GM23248 (cell line): ENCODE measurements at regions not wholly inside any gene's neighbourhood (a gene's known extent, or its start where the extent isn't known, plus 50 kb on each side); places are given as distances from the start of the nearest gene placed in this dataset.

Source experiments
- EZH2 ChIP-seq: fragments of 200-600 bp; sonication (generic); IDR thresholded peaks from 2 replicates; pipeline ENCODE4 v1.6.1; 2018; ENCODE audit warnings: antibody characterized with exemption, mild to moderate bottlenecking; ENCODE audit not compliant: insufficient read depth, poor library complexity, severe bottlenecking
- EZH2phosphoT487 ChIP-seq: fragments of 200-600 bp; sonication (generic); IDR thresholded peaks from 2 replicates; pipeline ENCODE4 v1.6.1; 2018; ENCODE audit warnings: antibody characterized with exemption, moderate library complexity, mild to moderate bottlenecking, low read depth; ENCODE audit not compliant: insufficient read depth

- TF ChIP-seq EZH2, result no peak
- no peak for TF ChIP-seq EZH2phosphoT487
Measured at GRCh38 chr1:83033682-83034081, 965.2 kb downstream of the TTLL7 start.
